ENCODE measurements at regions not wholly inside any gene's neighbourhood (a gene's known extent, or its start where the extent isn't known, plus 50 kb on each side); places are given as distances from the start of the nearest gene placed in this dataset.
"Not testable (repeated sequence)": the region's sequence is repeated elsewhere in the genome, so short reads cannot be mapped to it uniquely, and the experiment has no call there.

DNA sequence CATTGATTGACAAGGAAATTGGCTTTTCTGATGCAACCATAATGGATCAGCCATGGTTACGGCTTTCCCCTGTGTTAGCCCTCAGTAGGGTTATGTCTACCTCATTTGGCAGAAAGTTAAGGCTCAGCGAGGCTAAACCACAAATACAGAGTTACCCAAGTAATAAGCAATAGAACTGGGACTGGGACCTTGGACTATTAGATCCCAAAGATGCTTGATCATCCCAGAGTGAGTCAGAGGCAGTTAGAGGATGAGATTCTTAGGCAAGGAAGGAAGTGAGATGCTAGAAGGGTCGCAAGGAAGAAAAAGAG is 401.4 kb downstream of the TNS3 start:
- no peaks in the 10 kb centered on the region for H3K27me3 ChIP-seq (ENCODE audit: control insufficient read depth, insufficient read depth, low read length, poor library complexity, severe bottlenecking)
- no peak overlapping the region for H3K27ac ChIP-seq (ENCODE audit: insufficient read depth, low read depth, low read length, poor library complexity, severe bottlenecking)
- 76 to 82% methylated on average over 3 of the region's 3 CpGs for WGBS, 2 experiments
- no peaks in the 10 kb centered on the region for H3K36me3 ChIP-seq (ENCODE audit: control insufficient read depth, insufficient read depth, low read length)
- H3K9me3 ChIP-seq (ENCODE audit: control insufficient read depth, low read length) = no peaks in the 10 kb centered on the region
- no peak overlapping the region for H3K4me3 ChIP-seq (ENCODE audit: insufficient read depth, low read depth, low read length)
- H3K4me1 ChIP-seq (ENCODE audit: control insufficient read depth, insufficient read depth, low read length) = peaks cover 3% of the 10 kb centered on the region

DNA sequence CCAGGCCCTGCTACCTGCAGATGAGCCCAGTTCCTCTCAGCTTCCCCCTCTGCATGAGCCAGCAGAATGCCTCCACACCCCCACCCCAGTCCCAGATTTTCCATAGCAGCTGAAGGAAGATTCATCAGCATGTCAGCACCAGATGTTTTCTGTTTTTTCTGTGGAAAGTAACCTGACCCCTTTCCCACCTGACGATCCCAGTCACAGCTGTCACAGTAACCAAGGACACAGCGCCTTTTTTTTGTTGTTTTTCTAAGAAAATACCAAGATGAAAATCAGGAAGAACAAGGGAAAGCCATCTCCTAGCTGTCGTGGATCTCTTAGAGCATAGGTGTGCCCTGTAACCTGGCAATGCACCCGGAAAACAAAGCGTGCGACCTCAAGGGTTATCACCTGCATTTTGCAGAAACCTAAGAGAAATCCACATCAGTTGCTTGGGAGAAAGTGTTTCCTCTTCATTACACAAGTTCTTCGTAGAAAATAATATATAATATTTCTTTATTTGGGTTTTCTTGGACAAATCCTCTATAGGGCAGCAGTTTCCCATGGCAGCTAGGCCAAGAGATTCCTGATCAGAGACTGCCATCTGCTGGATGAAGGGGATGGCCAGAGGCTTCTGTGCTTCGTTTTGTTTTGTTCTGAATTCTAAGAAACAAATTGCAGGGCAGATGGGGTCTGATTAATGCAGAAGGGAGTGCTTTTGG is 401.9 kb downstream of the TNS3 start:
- Histone ChIP-seq H3K4me3 (ENCODE audit: insufficient read depth, low read depth, low read length) (no peak overlapping the region), H3K9me3 (ENCODE audit: control insufficient read depth, low read length) (no peaks in the 10 kb centered on the region), H3K36me3 (ENCODE audit: control insufficient read depth, insufficient read depth, low read length) (no peaks in the 10 kb centered on the region), H3K4me1 (ENCODE audit: control insufficient read depth, insufficient read depth, low read length) (peaks cover 3% of the 10 kb centered on the region), H3K27me3 (ENCODE audit: control insufficient read depth, insufficient read depth, low read length, poor library complexity, severe bottlenecking) (no peaks in the 10 kb centered on the region), H3K27ac (ENCODE audit: insufficient read depth, low read depth, low read length, poor library complexity, severe bottlenecking) (no peak overlapping the region)
- 58 to 59% methylated on average over 7 of the region's 8 CpGs for WGBS, 2 experiments

DNA sequence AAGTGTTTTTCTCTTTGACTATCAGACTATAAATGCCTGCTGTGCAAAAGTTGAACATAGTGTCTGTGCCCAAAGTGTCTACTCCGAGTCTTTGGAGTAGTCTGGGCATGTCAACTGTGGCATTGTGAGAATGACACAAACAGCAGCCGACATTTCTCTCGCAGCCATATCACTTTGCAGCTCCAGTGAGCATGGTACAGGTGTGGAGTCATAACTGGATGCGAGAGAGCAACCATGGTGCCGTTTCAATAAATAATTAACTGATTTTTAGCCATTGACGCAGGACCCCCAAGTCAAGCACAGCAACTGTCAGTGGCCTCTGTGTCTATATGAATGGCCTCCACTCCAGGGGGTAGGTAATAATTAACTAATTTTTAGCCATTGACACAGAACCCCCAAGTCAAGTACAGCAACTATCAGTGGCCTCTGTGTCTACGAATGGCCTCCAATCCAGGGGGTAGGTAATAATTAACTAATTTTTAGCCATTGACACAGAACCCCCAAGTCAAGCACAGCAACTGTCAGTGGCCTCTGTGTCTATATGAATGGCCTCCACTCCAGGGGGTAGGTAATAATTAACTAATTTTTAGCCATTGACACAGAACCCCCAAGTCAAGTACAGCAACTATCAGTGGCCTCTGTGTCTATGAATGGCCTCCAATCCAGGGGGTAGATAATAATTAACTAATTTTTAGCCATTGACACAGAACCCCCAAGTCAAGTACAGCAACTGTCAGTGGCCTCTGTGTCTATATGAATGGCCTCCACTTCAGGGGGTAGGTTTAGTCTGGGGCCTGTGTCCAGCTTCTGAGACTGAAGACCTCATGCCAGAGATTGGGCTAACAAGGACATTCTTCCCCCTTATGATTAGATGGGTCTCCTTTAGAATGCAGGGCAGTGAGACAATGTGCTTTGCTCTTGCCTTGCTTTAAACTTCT is 409.0 kb downstream of the TNS3 start:
- H3K36me3 ChIP-seq (ENCODE audit: control insufficient read depth, insufficient read depth, low read length); H3K4me1 ChIP-seq (ENCODE audit: control insufficient read depth, insufficient read depth, low read length); H3K4me3 ChIP-seq (ENCODE audit: insufficient read depth, low read depth, low read length); H3K27me3 ChIP-seq (ENCODE audit: control insufficient read depth, insufficient read depth, low read length, poor library complexity, severe bottlenecking); H3K9me3 ChIP-seq (ENCODE audit: control insufficient read depth, low read length); H3K27ac ChIP-seq (ENCODE audit: insufficient read depth, low read depth, low read length, poor library complexity, severe bottlenecking): not testable (repeated sequence)
- WGBS, 2 experiments = 94 to 96% methylated on average over 6 to 7 of the region's 7 CpGs

DNA sequence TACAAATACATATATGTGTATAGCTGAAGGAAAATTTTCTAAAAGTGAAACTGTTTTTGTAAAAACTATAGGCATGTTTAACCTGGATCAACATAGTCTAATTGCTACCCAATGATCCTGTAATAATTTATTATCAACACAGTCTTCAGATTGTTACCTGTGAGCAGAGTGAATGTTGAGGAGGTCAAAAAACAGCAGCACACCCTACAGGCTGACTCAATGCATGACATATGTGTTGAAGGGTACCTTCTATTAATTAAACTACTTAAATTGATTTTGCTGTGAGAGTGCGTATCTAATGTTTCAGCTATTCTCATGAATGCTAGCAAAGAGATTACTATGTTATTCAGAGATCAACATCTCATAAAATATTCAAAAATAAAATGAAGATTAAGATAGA is 411.4 kb downstream of the TNS3 start:
- Histone ChIP-seq H3K27ac (ENCODE audit: insufficient read depth, low read depth, low read length, poor library complexity, severe bottlenecking) (no peak overlapping the region), H3K36me3 (ENCODE audit: control insufficient read depth, insufficient read depth, low read length) (no peaks in the 10 kb centered on the region), H3K9me3 (ENCODE audit: control insufficient read depth, low read length) (no peaks in the 10 kb centered on the region), H3K4me1 (ENCODE audit: control insufficient read depth, insufficient read depth, low read length) (no peaks in the 10 kb centered on the region), H3K27me3 (ENCODE audit: control insufficient read depth, insufficient read depth, low read length, poor library complexity, severe bottlenecking) (no peaks in the 10 kb centered on the region), H3K4me3 (ENCODE audit: insufficient read depth, low read depth, low read length) (no peak overlapping the region)
- WGBS, 2 experiments = no CpG with 5 or more reads among the region's 1 CpG

DNA sequence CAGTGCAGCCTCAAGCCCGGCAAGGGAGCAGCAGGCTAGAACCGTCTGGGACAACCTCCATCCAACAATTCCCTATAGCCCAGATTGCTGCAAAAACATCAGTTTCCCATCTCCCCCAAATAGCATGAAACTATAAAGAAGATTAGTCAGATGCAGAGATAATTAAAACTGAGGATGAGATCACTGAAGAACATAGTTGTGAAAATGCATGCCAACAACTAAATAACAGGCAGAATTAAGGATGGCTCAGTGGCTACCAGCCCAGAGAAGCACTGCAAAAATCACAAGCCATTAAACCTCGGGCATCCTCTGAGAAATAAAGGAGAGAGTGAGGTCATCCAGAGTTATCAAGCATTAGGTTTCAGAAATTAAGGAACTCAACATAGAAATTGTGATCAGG is 427.1 kb downstream of the TNS3 start:
- H3K4me1 ChIP-seq (ENCODE audit: control insufficient read depth, insufficient read depth, low read length) = peaks cover 4% of the 10 kb centered on the region
- H3K27me3 ChIP-seq (ENCODE audit: control insufficient read depth, insufficient read depth, low read length, poor library complexity, severe bottlenecking) = no peaks in the 10 kb centered on the region
- H3K36me3 ChIP-seq (ENCODE audit: control insufficient read depth, insufficient read depth, low read length) = no peaks in the 10 kb centered on the region
- no peak overlapping the region for H3K27ac ChIP-seq (ENCODE audit: insufficient read depth, low read depth, low read length, poor library complexity, severe bottlenecking)
- H3K9me3 ChIP-seq (ENCODE audit: control insufficient read depth, low read length) = peaks cover 2% of the 10 kb centered on the region
- H3K4me3 ChIP-seq (ENCODE audit: insufficient read depth, low read depth, low read length) = no peak overlapping the region
- WGBS, 2 experiments = 89 to 93% methylated on average over 3 of the region's 3 CpGs

DNA sequence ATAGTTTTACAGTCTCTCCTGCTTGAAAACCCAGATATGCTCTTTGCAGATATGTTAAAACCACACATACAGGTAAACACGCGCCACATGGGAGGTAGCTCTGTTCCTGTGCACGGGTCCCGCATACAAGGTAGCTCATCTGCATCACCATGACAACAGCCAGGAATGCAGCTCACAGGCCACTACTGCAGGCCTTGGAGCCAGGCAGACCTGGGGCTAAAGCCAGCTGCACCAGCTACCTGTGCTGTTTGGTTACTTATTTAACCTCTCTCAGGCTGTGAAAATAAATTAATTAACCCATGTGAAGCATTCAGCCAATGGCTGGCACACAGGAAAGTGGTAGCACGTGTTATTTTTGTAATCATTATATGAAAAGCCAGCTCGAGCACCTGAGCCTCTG is 428.3 kb downstream of the TNS3 start:
- H3K9me3 ChIP-seq (ENCODE audit: control insufficient read depth, low read length) = no peaks in the 10 kb centered on the region
- no peaks in the 10 kb centered on the region for H3K27me3 ChIP-seq (ENCODE audit: control insufficient read depth, insufficient read depth, low read length, poor library complexity, severe bottlenecking)
- WGBS, 2 experiments = 54 to 60% methylated on average over 6 of the region's 6 CpGs
- no peak overlapping the region for H3K4me3 ChIP-seq (ENCODE audit: insufficient read depth, low read depth, low read length)
- H3K27ac ChIP-seq (ENCODE audit: insufficient read depth, low read depth, low read length, poor library complexity, severe bottlenecking) = no peak overlapping the region
- peaks cover 4% of the 10 kb centered on the region for H3K4me1 ChIP-seq (ENCODE audit: control insufficient read depth, insufficient read depth, low read length)
- H3K36me3 ChIP-seq (ENCODE audit: control insufficient read depth, insufficient read depth, low read length) = no peaks in the 10 kb centered on the region

DNA sequence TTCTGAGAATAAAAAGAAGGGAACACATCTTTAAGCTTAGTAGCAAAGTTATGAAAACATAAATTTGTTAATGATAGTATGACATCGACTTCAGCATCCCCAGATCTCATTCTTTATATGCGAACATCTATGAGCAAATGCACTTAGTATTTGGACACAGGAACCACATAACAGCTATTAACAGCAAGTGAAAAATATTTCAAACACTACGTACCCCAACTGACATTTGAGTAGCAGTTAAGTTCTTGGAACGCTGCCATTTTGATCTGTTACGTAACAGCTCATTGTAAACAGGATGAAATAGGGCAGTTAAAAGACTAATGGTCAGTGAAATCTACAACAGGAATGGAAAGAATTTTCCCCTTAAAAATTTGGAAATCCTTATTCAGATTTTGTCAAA is 428.9 kb downstream of the TNS3 start:
- Histone ChIP-seq H3K4me3 (ENCODE audit: insufficient read depth, low read depth, low read length) (no peak overlapping the region), H3K27me3 (ENCODE audit: control insufficient read depth, insufficient read depth, low read length, poor library complexity, severe bottlenecking) (no peaks in the 10 kb centered on the region), H3K27ac (ENCODE audit: insufficient read depth, low read depth, low read length, poor library complexity, severe bottlenecking) (no peak overlapping the region), H3K4me1 (ENCODE audit: control insufficient read depth, insufficient read depth, low read length) (peaks cover 4% of the 10 kb centered on the region), H3K36me3 (ENCODE audit: control insufficient read depth, insufficient read depth, low read length) (no peaks in the 10 kb centered on the region), H3K9me3 (ENCODE audit: control insufficient read depth, low read length) (no peaks in the 10 kb centered on the region)
- 93 to 94% methylated on average over 4 to 5 of the region's 5 CpGs for WGBS, 2 experiments

DNA sequence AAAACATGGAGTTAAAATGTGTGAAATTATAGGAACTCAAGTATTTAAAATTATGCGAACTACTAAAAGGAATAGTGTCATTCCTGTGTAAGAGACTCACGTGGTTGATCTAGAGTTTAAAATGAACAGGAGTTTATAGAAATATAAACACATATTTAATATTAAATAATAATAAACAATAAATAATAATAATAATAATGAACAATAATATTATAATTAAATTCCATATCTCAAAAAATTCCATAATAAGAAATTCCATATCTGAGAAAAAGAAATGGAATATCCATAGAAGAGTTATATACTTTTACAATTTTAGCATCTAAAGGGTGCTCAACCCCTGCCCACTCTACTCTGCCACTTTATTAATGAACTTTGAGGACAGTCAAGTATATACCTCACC is 429.6 kb downstream of the TNS3 start:
- Histone ChIP-seq H3K9me3 (ENCODE audit: control insufficient read depth, low read length) (no peaks in the 10 kb centered on the region), H3K36me3 (ENCODE audit: control insufficient read depth, insufficient read depth, low read length) (no peaks in the 10 kb centered on the region), H3K27me3 (ENCODE audit: control insufficient read depth, insufficient read depth, low read length, poor library complexity, severe bottlenecking) (no peaks in the 10 kb centered on the region), H3K27ac (ENCODE audit: insufficient read depth, low read depth, low read length, poor library complexity, severe bottlenecking) (no peak overlapping the region), H3K4me1 (ENCODE audit: control insufficient read depth, insufficient read depth, low read length) (peaks cover 4% of the 10 kb centered on the region), H3K4me3 (ENCODE audit: insufficient read depth, low read depth, low read length) (no peak overlapping the region)
- 100% methylated on average over 1 of the region's 2 CpGs for WGBS, 2 experiments

DNA sequence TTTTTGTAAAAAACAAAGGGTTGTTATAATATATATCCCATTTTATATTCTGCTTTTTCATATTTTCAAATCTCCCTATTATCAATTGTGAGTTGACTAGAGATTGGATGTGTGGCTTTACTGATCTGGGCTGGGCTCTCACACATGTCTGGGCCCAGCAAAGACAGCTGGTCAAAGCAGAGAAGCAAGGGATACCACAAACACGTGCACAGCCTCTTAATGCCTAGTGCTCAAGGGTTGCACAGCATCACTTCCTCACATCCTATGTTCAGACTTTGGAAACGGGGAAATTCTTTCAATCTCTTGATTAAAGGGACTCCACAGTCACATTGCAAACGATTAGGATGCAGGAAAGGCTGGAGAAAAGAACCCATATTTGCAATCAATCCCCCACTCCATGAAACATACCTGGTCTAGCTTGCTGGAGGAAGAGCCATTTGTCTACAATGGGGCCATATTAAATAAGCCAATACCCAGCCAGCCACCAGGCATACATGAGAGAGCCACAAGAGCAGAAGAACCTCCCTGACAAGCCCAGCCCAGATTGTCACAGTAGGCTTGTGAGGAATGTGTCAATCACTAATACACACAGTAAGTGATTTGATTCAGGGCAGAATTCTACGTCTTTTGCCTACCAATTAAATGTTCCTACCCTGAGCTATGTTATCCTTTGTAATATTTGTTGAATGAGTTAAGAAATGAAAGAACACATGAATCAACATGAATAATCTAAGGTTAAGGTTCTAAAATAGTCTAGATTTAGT is 431.2 kb downstream of the TNS3 start:
- H3K4me1 ChIP-seq (ENCODE audit: control insufficient read depth, insufficient read depth, low read length) = peaks cover 4% of the 10 kb centered on the region
- H3K27ac ChIP-seq (ENCODE audit: insufficient read depth, low read depth, low read length, poor library complexity, severe bottlenecking) = no peak overlapping the region
- no peaks in the 10 kb centered on the region for H3K36me3 ChIP-seq (ENCODE audit: control insufficient read depth, insufficient read depth, low read length)
- no peaks in the 10 kb centered on the region for H3K9me3 ChIP-seq (ENCODE audit: control insufficient read depth, low read length)
- 82 to 93% methylated on average over 3 to 4 of the region's 4 CpGs for WGBS, 2 experiments
- H3K27me3 ChIP-seq (ENCODE audit: control insufficient read depth, insufficient read depth, low read length, poor library complexity, severe bottlenecking) = no peaks in the 10 kb centered on the region
- H3K4me3 ChIP-seq (ENCODE audit: insufficient read depth, low read depth, low read length) = no peak overlapping the region

DNA sequence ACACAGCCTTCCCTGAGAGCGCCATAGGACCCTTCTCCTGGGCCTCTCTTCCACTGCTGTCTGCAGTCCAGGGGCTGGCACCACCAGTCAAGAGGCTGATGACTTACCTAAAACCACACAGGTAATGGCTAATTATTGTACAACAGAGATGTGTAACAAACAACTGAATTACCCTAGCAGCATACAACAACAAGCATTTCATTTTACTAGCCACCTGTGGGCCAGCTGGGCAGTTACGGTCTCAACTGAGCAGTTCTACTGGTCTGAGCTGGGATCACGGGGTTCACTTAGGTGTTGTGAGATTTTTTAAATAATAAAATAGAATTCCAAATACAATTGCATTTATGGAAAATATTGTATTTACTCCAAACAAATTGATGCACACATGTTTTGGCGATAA is 431.9 kb downstream of the TNS3 start:
- Histone ChIP-seq H3K27me3 (ENCODE audit: control insufficient read depth, insufficient read depth, low read length, poor library complexity, severe bottlenecking) (no peaks in the 10 kb centered on the region), H3K9me3 (ENCODE audit: control insufficient read depth, low read length) (no peaks in the 10 kb centered on the region), H3K36me3 (ENCODE audit: control insufficient read depth, insufficient read depth, low read length) (no peaks in the 10 kb centered on the region), H3K27ac (ENCODE audit: insufficient read depth, low read depth, low read length, poor library complexity, severe bottlenecking) (no peak overlapping the region), H3K4me3 (ENCODE audit: insufficient read depth, low read depth, low read length) (no peak overlapping the region), H3K4me1 (ENCODE audit: control insufficient read depth, insufficient read depth, low read length) (peaks cover 4% of the 10 kb centered on the region)
- 96 to 100% methylated on average over 1 to 2 of the region's 4 CpGs for WGBS, 2 experiments
